GM23338 (cell line): ENCODE measurements at regions not wholly inside any gene's neighbourhood (a gene's known extent, or its start where the extent isn't known, plus 50 kb on each side); places are given as distances from the start of the nearest gene placed in this dataset.

ENCODE experiments used
- ATAC-seq: fragments of 200-7000 bp; cut with Tn5 transposase; 3 replicates; pipeline ENCODE4 v1.9.1; 2020
- DNase-seq: peaks from one replicate; pipeline ENCODE4 v3.0.0-alpha.2; 2015; ENCODE audit warnings: low spot score
- H2AFZ ChIP-seq: fragments of 200-600 bp; sonication (generic); 2 replicates; pipeline ENCODE4 v1.8.0; 2016; ENCODE audit warnings: antibody characterized with exemption, mild to moderate bottlenecking, moderate library complexity
- H3F3A ChIP-seq: fragments of 200-600 bp; sonication (generic); replicated peaks from 2 replicates; pipeline ENCODE4 v1.8.0; 2017; ENCODE audit warnings: antibody characterized with exemption, mixed run types, low read depth
- H3K27ac ChIP-seq: fragments of 200-600 bp; sonication (generic); 2 replicates; pipeline ENCODE4 v1.6.1; 2016; ENCODE audit warnings: low read depth
- H3K27me3 ChIP-seq: fragments of 200-600 bp; sonication (generic); 2 replicates; pipeline ENCODE4 v1.8.0; 2016; ENCODE audit warnings: mild to moderate bottlenecking, mixed run types, moderate library complexity; ENCODE audit not compliant: insufficient read depth
- H3K36me3 ChIP-seq: fragments of 200-600 bp; sonication (generic); 2 replicates; pipeline ENCODE4 v1.8.0; 2016; ENCODE audit warnings: mild to moderate bottlenecking; ENCODE audit not compliant: insufficient read depth
- H3K4me1 ChIP-seq: fragments of 200-600 bp; sonication (generic); 2 replicates; pipeline ENCODE4 v1.8.0; 2016; ENCODE audit warnings: mild to moderate bottlenecking, moderate library complexity; ENCODE audit not compliant: insufficient read depth
- H3K4me2 ChIP-seq: fragments of 200-600 bp; sonication (generic); 2 replicates; pipeline ENCODE4 v1.7.1; 2017; ENCODE audit warnings: mixed run types
- H3K4me3 ChIP-seq: fragments of 200-600 bp; sonication (generic); 2 replicates; pipeline ENCODE4 v1.6.1; 2016; ENCODE audit warnings: mixed run types
- H3K79me2 ChIP-seq: fragments of 200-600 bp; sonication (generic); replicated peaks from 2 replicates; pipeline ENCODE4 v1.8.0; 2017; ENCODE audit warnings: mild to moderate bottlenecking; ENCODE audit not compliant: insufficient read depth
- H3K9me2 ChIP-seq: fragments of 200-600 bp; sonication (generic); 2 replicates; pipeline ENCODE4 v1.8.0; 2017; ENCODE audit not compliant: insufficient read depth
- H4K20me1 ChIP-seq: fragments of 200-600 bp; sonication (generic); replicated peaks from 2 replicates; pipeline ENCODE4 v1.8.0; 2017; ENCODE audit warnings: mild to moderate bottlenecking; ENCODE audit not compliant: insufficient read depth
- H3K27ac Mint-ChIP-seq: 2 replicates; pipeline ENCODE4 v1.8.0; 2020; ENCODE audit warnings: inconsistent platforms, mild to moderate bottlenecking, moderate library complexity, mixed read lengths
- H3K27me3 Mint-ChIP-seq: 3 replicates; pipeline ENCODE4 v1.8.0; 2022; ENCODE audit warnings: low read depth, mild to moderate bottlenecking, moderate library complexity, mixed read lengths, inconsistent platforms; ENCODE audit not compliant: insufficient read depth, poor library complexity
- H3K36me3 Mint-ChIP-seq: 3 replicates; pipeline ENCODE4 v1.8.0; 2021; ENCODE audit warnings: low read depth, mild to moderate bottlenecking, inconsistent platforms, moderate library complexity, mixed read lengths
- H3K4me1 Mint-ChIP-seq: 3 replicates; pipeline ENCODE4 v1.8.0; 2020; ENCODE audit warnings: mild to moderate bottlenecking, inconsistent platforms, mixed read lengths
- H3K4me3 Mint-ChIP-seq: 3 replicates; pipeline ENCODE4 v1.8.0; 2021; ENCODE audit warnings: moderate library complexity, mild to moderate bottlenecking, inconsistent platforms, mixed read lengths
- H3K9me3 Mint-ChIP-seq: 3 replicates; pipeline ENCODE4 v1.8.0; 2020; ENCODE audit warnings: moderate library complexity, mild to moderate bottlenecking, inconsistent platforms, mixed read lengths
- CREB1 ChIP-seq: fragments of 250-450 bp; sonication (Bioruptor Pico); IDR thresholded peaks from 2 replicates; pipeline ENCODE4 v1.5.0; 2020; ENCODE audit warnings: low read depth, mild to moderate bottlenecking, moderate library complexity
- CTCF ChIP-seq, 2 experiments: fragments of 200-600 bp in 1 of 2; sonication (generic) in 1 of 2; conservative IDR thresholded peaks; 2 replicates each; pipeline versions ENCODE4 v1.5.1 to v1.6.1; 2016 to 2017; ENCODE audit warnings: antibody characterized with exemption in 2 of 2, low read depth in 2 of 2, mild to moderate bottlenecking in 2 of 2, moderate library complexity in 1 of 2
- ETS1 ChIP-seq: IDR thresholded peaks from 2 replicates; pipeline ENCODE4 v1.6.1; 2016; ENCODE audit warnings: antibody characterized with exemption
- EZH2 ChIP-seq: fragments of 200-600 bp; sonication (generic); IDR thresholded peaks from one replicate; pipeline ENCODE4 v1.8.0; 2017; ENCODE audit warnings: antibody characterized with exemption, mild to moderate bottlenecking, low read depth; ENCODE audit not compliant: unreplicated experiment
- EZH2phosphoT487 ChIP-seq: fragments of 200-600 bp; sonication (generic); IDR thresholded peaks from one replicate; pipeline ENCODE4 v1.8.1; 2018; ENCODE audit warnings: antibody characterized with exemption; ENCODE audit not compliant: unreplicated experiment
- JUNB ChIP-seq: IDR thresholded peaks from one replicate; pipeline ENCODE4 v1.6.1; 2016; ENCODE audit warnings: antibody characterized with exemption; ENCODE audit not compliant: unreplicated experiment
- NANOG ChIP-seq: IDR thresholded peaks from 2 replicates; pipeline ENCODE4 v1.6.1; 2016; ENCODE audit warnings: antibody characterized with exemption, borderline replicate concordance
- POLR2AphosphoS5 ChIP-seq: IDR thresholded peaks from 2 replicates; pipeline ENCODE4 v1.6.1; 2016; ENCODE audit warnings: antibody characterized with exemption, low read depth
- STAT1 ChIP-seq: IDR thresholded peaks from one replicate; pipeline ENCODE4 v1.6.1; 2016; ENCODE audit warnings: antibody characterized with exemption; ENCODE audit not compliant: unreplicated experiment
- ZNF331 ChIP-seq: fragments of 250-450 bp; sonication (Bioruptor Pico); IDR thresholded peaks from 2 replicates; pipeline ENCODE4 v1.5.0; 2020; ENCODE audit warnings: low read depth, mild to moderate bottlenecking, moderate library complexity
- TF ChIP-seq, protein P1 (sequence below): fragments of 250-450 bp; sonication (Bioruptor Pico); IDR thresholded peaks from 2 replicates; pipeline ENCODE4 v1.5.0; 2020; ENCODE audit warnings: mild to moderate bottlenecking, moderate library complexity
- TF ChIP-seq, protein P2 (sequence below): IDR thresholded peaks from one replicate; pipeline ENCODE4 v1.6.1; 2018; ENCODE audit warnings: antibody characterized with exemption; ENCODE audit not compliant: unreplicated experiment

- TF ChIP-seq, protein P1, sequence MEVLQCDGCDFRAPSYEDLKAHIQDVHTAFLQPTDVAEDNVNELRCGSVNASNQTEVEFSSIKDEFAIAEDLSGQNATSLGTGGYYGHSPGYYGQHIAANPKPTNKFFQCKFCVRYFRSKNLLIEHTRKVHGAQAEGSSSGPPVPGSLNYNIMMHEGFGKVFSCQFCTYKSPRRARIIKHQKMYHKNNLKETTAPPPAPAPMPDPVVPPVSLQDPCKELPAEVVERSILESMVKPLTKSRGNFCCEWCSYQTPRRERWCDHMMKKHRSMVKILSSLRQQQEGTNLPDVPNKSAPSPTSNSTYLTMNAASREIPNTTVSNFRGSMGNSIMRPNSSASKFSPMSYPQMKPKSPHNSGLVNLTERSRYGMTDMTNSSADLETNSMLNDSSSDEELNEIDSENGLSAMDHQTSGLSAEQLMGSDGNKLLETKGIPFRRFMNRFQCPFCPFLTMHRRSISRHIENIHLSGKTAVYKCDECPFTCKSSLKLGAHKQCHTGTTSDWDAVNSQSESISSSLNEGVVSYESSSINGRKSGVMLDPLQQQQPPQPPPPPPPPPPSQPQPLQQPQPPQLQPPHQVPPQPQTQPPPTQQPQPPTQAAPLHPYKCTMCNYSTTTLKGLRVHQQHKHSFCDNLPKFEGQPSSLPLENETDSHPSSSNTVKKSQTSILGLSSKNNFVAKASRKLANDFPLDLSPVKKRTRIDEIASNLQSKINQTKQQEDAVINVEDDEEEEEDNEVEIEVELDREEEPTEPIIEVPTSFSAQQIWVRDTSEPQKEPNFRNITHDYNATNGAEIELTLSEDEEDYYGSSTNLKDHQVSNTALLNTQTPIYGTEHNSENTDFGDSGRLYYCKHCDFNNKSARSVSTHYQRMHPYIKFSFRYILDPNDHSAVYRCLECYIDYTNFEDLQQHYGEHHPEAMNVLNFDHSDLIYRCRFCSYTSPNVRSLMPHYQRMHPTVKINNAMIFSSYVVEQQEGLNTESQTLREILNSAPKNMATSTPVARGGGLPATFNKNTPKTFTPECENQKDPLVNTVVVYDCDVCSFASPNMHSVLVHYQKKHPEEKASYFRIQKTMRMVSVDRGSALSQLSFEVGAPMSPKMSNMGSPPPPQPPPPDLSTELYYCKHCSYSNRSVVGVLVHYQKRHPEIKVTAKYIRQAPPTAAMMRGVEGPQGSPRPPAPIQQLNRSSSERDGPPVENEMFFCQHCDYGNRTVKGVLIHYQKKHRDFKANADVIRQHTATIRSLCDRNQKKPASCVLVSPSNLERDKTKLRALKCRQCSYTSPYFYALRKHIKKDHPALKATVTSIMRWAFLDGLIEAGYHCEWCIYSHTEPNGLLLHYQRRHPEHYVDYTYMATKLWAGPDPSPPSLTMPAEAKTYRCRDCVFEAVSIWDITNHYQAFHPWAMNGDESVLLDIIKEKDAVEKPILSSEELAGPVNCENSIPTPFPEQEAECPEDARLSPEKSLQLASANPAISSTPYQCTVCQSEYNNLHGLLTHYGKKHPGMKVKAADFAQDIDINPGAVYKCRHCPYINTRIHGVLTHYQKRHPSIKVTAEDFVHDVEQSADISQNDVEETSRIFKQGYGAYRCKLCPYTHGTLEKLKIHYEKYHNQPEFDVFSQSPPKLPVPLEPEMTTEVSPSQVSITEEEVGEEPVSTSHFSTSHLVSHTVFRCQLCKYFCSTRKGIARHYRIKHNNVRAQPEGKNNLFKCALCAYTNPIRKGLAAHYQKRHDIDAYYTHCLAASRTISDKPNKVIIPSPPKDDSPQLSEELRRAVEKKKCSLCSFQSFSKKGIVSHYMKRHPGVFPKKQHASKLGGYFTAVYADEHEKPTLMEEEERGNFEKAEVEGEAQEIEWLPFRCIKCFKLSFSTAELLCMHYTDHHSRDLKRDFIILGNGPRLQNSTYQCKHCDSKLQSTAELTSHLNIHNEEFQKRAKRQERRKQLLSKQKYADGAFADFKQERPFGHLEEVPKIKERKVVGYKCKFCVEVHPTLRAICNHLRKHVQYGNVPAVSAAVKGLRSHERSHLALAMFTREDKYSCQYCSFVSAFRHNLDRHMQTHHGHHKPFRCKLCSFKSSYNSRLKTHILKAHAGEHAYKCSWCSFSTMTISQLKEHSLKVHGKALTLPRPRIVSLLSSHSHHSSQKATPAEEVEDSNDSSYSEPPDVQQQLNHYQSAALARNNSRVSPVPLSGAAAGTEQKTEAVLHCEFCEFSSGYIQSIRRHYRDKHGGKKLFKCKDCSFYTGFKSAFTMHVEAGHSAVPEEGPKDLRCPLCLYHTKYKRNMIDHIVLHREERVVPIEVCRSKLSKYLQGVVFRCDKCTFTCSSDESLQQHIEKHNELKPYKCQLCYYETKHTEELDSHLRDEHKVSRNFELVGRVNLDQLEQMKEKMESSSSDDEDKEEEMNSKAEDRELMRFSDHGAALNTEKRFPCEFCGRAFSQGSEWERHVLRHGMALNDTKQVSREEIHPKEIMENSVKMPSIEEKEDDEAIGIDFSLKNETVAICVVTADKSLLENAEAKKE (CRISPR knock-in tag): no peak
- no peak for TF ChIP-seq CREB1 (CRISPR knock-in tag)
- no peak for TF ChIP-seq NANOG
- no peak for TF ChIP-seq EZH2phosphoT487
- TF ChIP-seq ETS1: no peak
These were observed 208.3 kb downstream of the C16orf95 start (continued) for GRCh38 chr16:87108941-87109340.

DNA sequence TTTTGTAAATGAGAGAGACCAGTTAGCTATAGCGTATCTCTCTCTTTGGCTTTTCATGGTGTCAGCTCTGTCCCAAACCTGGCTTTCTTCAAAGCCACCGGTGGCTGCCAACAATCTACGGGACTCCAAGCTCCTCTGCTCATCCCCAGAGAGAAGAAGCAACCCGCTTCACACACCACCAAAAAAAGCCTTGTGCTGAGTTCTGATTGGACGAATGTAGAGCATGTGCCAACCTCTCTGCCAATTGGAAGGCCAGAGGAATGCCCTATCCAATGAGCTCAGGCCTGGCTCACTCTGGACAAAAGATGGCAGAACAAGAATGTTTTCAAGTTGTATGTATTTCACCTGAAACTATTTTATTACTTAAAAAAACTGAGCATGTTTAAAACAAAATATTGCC is 202.4 kb downstream of the C16orf95 start:
- no peaks in the 10 kb centered on the region for H3F3A ChIP-seq
- Mint-ChIP-seq H3K27me3 (peaks cover 5% of the 10 kb centered on the region), H3K36me3 (no peaks in the 10 kb centered on the region), H3K9me3 (no peaks in the 10 kb centered on the region), H3K4me1 (peaks cover 12% of the 10 kb centered on the region), H3K27ac (no peak overlapping the region), H3K4me3 (no peak overlapping the region)
- H3K27me3 ChIP-seq: no peaks in the 10 kb centered on the region
- no peak for ATAC-seq
- no peaks in the 10 kb centered on the region for H3K36me3 ChIP-seq
- H2AFZ ChIP-seq: no peak overlapping the region; the same call in 1 of the 2 replicates
- H3K79me2 ChIP-seq: no peaks in the 10 kb centered on the region
- no peak overlapping the region for H3K27ac ChIP-seq
- H3K9me2 ChIP-seq: peaks cover 8% of the 10 kb centered on the region
- H3K4me3 ChIP-seq: no peak overlapping the region
- H3K4me1 ChIP-seq: peaks cover under 1% of the 10 kb centered on the region; the same call in 1 of the 2 replicates
- H4K20me1 ChIP-seq: no peaks in the 10 kb centered on the region
- DNase-seq: no peak
- no peak overlapping the region for H3K4me2 ChIP-seq
- TF ChIP-seq ETS1 (no peak), ZNF331 (CRISPR knock-in tag) (no peak), EZH2 (no peak), CTCF (conservative IDR thresholded peaks at IDR 0.05; ENCODE audit: low read depth in 2 of 2) (no peak), JUNB (no peak), STAT1 (no peak), NANOG (no peak), POLR2AphosphoS5 (no peak)
- TF ChIP-seq, protein P2, sequence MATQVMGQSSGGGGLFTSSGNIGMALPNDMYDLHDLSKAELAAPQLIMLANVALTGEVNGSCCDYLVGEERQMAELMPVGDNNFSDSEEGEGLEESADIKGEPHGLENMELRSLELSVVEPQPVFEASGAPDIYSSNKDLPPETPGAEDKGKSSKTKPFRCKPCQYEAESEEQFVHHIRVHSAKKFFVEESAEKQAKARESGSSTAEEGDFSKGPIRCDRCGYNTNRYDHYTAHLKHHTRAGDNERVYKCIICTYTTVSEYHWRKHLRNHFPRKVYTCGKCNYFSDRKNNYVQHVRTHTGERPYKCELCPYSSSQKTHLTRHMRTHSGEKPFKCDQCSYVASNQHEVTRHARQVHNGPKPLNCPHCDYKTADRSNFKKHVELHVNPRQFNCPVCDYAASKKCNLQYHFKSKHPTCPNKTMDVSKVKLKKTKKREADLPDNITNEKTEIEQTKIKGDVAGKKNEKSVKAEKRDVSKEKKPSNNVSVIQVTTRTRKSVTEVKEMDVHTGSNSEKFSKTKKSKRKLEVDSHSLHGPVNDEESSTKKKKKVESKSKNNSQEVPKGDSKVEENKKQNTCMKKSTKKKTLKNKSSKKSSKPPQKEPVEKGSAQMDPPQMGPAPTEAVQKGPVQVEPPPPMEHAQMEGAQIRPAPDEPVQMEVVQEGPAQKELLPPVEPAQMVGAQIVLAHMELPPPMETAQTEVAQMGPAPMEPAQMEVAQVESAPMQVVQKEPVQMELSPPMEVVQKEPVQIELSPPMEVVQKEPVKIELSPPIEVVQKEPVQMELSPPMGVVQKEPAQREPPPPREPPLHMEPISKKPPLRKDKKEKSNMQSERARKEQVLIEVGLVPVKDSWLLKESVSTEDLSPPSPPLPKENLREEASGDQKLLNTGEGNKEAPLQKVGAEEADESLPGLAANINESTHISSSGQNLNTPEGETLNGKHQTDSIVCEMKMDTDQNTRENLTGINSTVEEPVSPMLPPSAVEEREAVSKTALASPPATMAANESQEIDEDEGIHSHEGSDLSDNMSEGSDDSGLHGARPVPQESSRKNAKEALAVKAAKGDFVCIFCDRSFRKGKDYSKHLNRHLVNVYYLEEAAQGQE: no peak
